ENCODE measurements at regions not wholly inside any gene's neighbourhood (a gene's known extent, or its start where the extent isn't known, plus 50 kb on each side); places are given as distances from the start of the nearest gene placed in this dataset.

DNA sequence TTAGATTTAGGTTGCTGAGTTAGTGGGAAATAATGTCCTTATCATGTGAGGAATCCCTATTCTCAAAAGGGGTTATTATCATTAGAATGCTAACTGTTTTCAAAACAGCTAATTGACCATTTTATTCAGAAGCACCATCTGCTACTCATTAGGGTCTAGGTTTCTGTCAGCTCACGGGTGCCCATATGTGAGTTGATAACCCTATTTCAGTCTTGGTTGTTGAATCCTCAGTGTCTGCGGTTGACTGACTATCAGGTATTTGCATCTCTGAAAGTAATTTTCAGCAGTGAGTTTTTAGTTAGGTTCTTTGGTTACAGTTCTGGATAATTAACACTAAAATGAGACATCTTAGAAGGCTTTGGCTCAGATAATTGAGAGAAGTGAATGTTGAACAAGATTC lies 1404.0 kb downstream of the AACS start:
- no peaks in the 10 kb centered on the region for H3K27me3 ChIP-seq (ENCODE audit: low read depth, low read length)
- H3K4me3 ChIP-seq (ENCODE audit: low read depth in 1 of 2, low read length in 2 of 2): no peak overlapping the region
- H3K36me3 ChIP-seq (ENCODE audit: control insufficient read depth in 1 of 2, insufficient read depth in 2 of 2, low read length in 2 of 2): no peaks in the 10 kb centered on the region
- no peaks in the 10 kb centered on the region for H3K4me1 ChIP-seq (ENCODE audit: control insufficient read depth in 1 of 2, insufficient read depth in 2 of 2, low read length in 2 of 2)
- no peak overlapping the region for H3K27ac ChIP-seq (ENCODE audit: low read length)
- H3K9me3 ChIP-seq (ENCODE audit: control insufficient read depth in 1 of 2, low read length in 2 of 2): no peaks in the 10 kb centered on the region

- H3K4me3 ChIP-seq (ENCODE audit: low read depth in 1 of 2, low read length in 2 of 2): no peak overlapping the region
- no peaks in the 10 kb centered on the region for H3K27me3 ChIP-seq (ENCODE audit: low read depth, low read length)
- no peaks in the 10 kb centered on the region for H3K4me1 ChIP-seq (ENCODE audit: control insufficient read depth in 1 of 2, insufficient read depth in 2 of 2, low read length in 2 of 2)
- peaks cover 0 to 10% of the 10 kb centered on the region in 2 donors for H3K9me3 ChIP-seq (ENCODE audit: control insufficient read depth in 1 of 2, low read length in 2 of 2)
- no peaks in the 10 kb centered on the region for H3K36me3 ChIP-seq (ENCODE audit: control insufficient read depth in 1 of 2, insufficient read depth in 2 of 2, low read length in 2 of 2)
- H3K27ac ChIP-seq (ENCODE audit: low read length): no peak overlapping the region
Measured at GRCh38 chr12:126474703-126475102, 1409.5 kb downstream of the AACS start.

- no peaks in the 10 kb centered on the region for H3K36me3 ChIP-seq (ENCODE audit: control insufficient read depth in 1 of 2, insufficient read depth in 2 of 2, low read length in 2 of 2)
- no peak overlapping the region for H3K27ac ChIP-seq (ENCODE audit: low read length)
- no peaks in the 10 kb centered on the region for H3K27me3 ChIP-seq (ENCODE audit: low read depth, low read length)
- H3K9me3 ChIP-seq (ENCODE audit: control insufficient read depth in 1 of 2, low read length in 2 of 2): peaks cover 3 to 5% of the 10 kb centered on the region in 2 donors
- no peak overlapping the region for H3K4me3 ChIP-seq (ENCODE audit: low read depth in 1 of 2, low read length in 2 of 2)
- no peaks in the 10 kb centered on the region for H3K4me1 ChIP-seq (ENCODE audit: control insufficient read depth in 1 of 2, insufficient read depth in 2 of 2, low read length in 2 of 2)
Measured at GRCh38 chr12:126480451-126480850, 1415.2 kb downstream of the AACS start.

DNA sequence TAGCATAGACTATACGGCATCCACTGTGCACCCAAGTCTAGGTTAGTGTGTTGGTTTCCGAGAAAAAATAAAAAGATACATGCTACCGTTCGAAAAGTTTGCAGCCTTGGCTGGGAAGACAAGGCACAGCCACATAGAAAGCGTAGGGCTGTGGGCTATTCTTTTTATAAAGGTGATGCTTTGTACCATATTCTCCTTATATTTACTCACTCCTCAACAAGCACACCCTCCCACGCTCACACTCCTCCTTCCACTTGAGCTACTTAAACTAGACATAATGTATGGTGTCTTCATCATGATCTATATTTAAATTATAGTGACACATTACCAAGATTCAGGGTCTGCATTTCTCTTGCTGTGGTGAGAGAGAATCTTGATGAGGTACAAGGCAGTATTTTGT lies 1416.5 kb downstream of the AACS start:
- peaks cover 2 to 3% of the 10 kb centered on the region in 2 donors for H3K9me3 ChIP-seq (ENCODE audit: control insufficient read depth in 1 of 2, low read length in 2 of 2)
- H3K4me3 ChIP-seq (ENCODE audit: low read depth in 1 of 2, low read length in 2 of 2): no peak overlapping the region
- no peaks in the 10 kb centered on the region for H3K36me3 ChIP-seq (ENCODE audit: control insufficient read depth in 1 of 2, insufficient read depth in 2 of 2, low read length in 2 of 2)
- H3K27me3 ChIP-seq (ENCODE audit: low read depth, low read length): no peaks in the 10 kb centered on the region
- H3K27ac ChIP-seq (ENCODE audit: low read length): no peak overlapping the region
- no peaks in the 10 kb centered on the region for H3K4me1 ChIP-seq (ENCODE audit: control insufficient read depth in 1 of 2, insufficient read depth in 2 of 2, low read length in 2 of 2)

- H3K27me3 ChIP-seq (ENCODE audit: low read depth, low read length): no peaks in the 10 kb centered on the region
- H3K9me3 ChIP-seq (ENCODE audit: control insufficient read depth in 1 of 2, low read length in 2 of 2): peaks cover 0 to 3% of the 10 kb centered on the region in 2 donors
- no peak overlapping the region for H3K4me3 ChIP-seq (ENCODE audit: low read depth in 1 of 2, low read length in 2 of 2)
- H3K36me3 ChIP-seq (ENCODE audit: control insufficient read depth in 1 of 2, insufficient read depth in 2 of 2, low read length in 2 of 2): no peaks in the 10 kb centered on the region
- H3K27ac ChIP-seq (ENCODE audit: low read length): no peak overlapping the region
- no peaks in the 10 kb centered on the region for H3K4me1 ChIP-seq (ENCODE audit: control insufficient read depth in 1 of 2, insufficient read depth in 2 of 2, low read length in 2 of 2)
Measured at GRCh38 chr12:126482238-126482889, 1417.1 kb downstream of the AACS start.

- no peaks in the 10 kb centered on the region for H3K27me3 ChIP-seq (ENCODE audit: low read depth, low read length)
- no peaks in the 10 kb centered on the region for H3K36me3 ChIP-seq (ENCODE audit: control insufficient read depth in 1 of 2, insufficient read depth in 2 of 2, low read length in 2 of 2)
- peaks cover 0 to 3% of the 10 kb centered on the region in 2 donors for H3K9me3 ChIP-seq (ENCODE audit: control insufficient read depth in 1 of 2, low read length in 2 of 2)
- no peak overlapping the region for H3K27ac ChIP-seq (ENCODE audit: low read length)
- no peak overlapping the region for H3K4me3 ChIP-seq (ENCODE audit: low read depth in 1 of 2, low read length in 2 of 2)
- H3K4me1 ChIP-seq (ENCODE audit: control insufficient read depth in 1 of 2, insufficient read depth in 2 of 2, low read length in 2 of 2): no peaks in the 10 kb centered on the region
Measured at GRCh38 chr12:126483145-126484068, 1418.2 kb downstream of the AACS start.

DNA sequence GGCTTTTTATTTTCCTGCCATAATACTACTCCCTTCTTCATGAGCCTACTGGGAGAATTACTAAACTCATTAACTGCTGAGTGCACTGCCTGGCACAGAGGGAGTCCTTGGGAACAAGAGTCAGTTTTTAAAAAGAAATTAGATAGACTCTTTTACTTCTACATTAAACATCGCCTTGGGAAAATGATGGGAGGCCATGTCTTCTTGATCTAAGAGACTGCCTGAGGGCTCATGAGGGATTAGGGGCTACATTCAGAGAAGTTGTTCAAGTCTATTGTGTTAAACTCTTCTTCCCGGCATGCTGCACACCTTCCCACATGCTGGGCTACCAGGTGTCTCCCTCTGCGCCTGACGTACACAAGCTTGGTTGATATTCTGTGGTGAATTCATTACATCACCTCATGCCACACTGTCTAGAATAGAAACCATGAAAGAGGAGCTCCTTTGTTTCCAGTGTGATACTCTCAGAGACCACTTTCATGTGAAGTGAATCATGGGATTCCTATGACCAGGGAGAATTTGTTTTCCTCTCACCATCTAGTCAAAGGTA lies 1422.3 kb downstream of the AACS start:
- Histone ChIP-seq H3K36me3 (ENCODE audit: control insufficient read depth in 1 of 2, insufficient read depth in 2 of 2, low read length in 2 of 2) (no peaks in the 10 kb centered on the region), H3K4me3 (ENCODE audit: low read depth in 1 of 2, low read length in 2 of 2) (no peak overlapping the region), H3K9me3 (ENCODE audit: control insufficient read depth in 1 of 2, low read length in 2 of 2) (peaks cover 3 to 6% of the 10 kb centered on the region in 2 donors), H3K4me1 (ENCODE audit: control insufficient read depth in 1 of 2, insufficient read depth in 2 of 2, low read length in 2 of 2) (no peaks in the 10 kb centered on the region), H3K27ac (ENCODE audit: low read length) (no peak overlapping the region), H3K27me3 (ENCODE audit: low read depth, low read length) (no peaks in the 10 kb centered on the region)

DNA sequence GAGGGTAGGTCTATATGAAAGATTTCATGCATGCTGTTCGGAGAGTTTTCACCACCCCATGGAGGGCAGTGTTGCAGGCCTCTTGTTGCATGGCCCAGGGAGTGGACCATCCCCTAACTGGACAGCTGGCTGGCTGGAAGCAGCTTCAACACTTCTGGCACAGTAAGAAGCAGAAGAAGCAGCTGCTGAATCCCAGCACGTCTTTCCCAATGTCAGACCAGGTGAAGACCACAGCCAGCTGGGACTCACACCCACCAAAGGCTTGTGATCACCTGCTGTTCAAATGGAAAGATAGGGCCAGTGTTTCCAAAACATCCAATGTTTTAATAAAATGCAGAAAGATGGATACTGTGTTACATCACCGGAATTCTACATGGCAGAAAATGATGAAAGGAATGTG lies 1423.6 kb downstream of the AACS start:
- Histone ChIP-seq H3K4me3 (ENCODE audit: low read depth in 1 of 2, low read length in 2 of 2) (no peak overlapping the region), H3K27ac (ENCODE audit: low read length) (no peak overlapping the region), H3K36me3 (ENCODE audit: control insufficient read depth in 1 of 2, insufficient read depth in 2 of 2, low read length in 2 of 2) (no peaks in the 10 kb centered on the region), H3K9me3 (ENCODE audit: control insufficient read depth in 1 of 2, low read length in 2 of 2) (peaks cover 0 to 6% of the 10 kb centered on the region in 2 donors), H3K4me1 (ENCODE audit: control insufficient read depth in 1 of 2, insufficient read depth in 2 of 2, low read length in 2 of 2) (no peaks in the 10 kb centered on the region), H3K27me3 (ENCODE audit: low read depth, low read length) (no peaks in the 10 kb centered on the region)

GRCh38 chr12:126492181-126492580 lies 1426.9 kb downstream of the AACS start:
- Histone ChIP-seq H3K4me3 (ENCODE audit: low read depth in 1 of 2, low read length in 2 of 2) (no peak overlapping the region), H3K36me3 (ENCODE audit: control insufficient read depth in 1 of 2, insufficient read depth in 2 of 2, low read length in 2 of 2) (no peaks in the 10 kb centered on the region), H3K4me1 (ENCODE audit: control insufficient read depth in 1 of 2, insufficient read depth in 2 of 2, low read length in 2 of 2) (no peaks in the 10 kb centered on the region), H3K27ac (ENCODE audit: low read length) (no peak overlapping the region), H3K9me3 (ENCODE audit: control insufficient read depth in 1 of 2, low read length in 2 of 2) (peaks cover 0 to 6% of the 10 kb centered on the region in 2 donors), H3K27me3 (ENCODE audit: low read depth, low read length) (no peaks in the 10 kb centered on the region)

- Histone ChIP-seq H3K36me3 (ENCODE audit: control insufficient read depth in 1 of 2, insufficient read depth in 2 of 2, low read length in 2 of 2) (no peaks in the 10 kb centered on the region), H3K4me3 (ENCODE audit: low read depth in 1 of 2, low read length in 2 of 2) (no peak overlapping the region), H3K27ac (ENCODE audit: low read length) (no peak overlapping the region), H3K4me1 (ENCODE audit: control insufficient read depth in 1 of 2, insufficient read depth in 2 of 2, low read length in 2 of 2) (no peaks in the 10 kb centered on the region), H3K9me3 (ENCODE audit: control insufficient read depth in 1 of 2, low read length in 2 of 2) (peaks cover 0 to 6% of the 10 kb centered on the region in 2 donors), H3K27me3 (ENCODE audit: low read depth, low read length) (no peaks in the 10 kb centered on the region)
Measured at GRCh38 chr12:126493366-126494108, 1428.3 kb downstream of the AACS start.

DNA sequence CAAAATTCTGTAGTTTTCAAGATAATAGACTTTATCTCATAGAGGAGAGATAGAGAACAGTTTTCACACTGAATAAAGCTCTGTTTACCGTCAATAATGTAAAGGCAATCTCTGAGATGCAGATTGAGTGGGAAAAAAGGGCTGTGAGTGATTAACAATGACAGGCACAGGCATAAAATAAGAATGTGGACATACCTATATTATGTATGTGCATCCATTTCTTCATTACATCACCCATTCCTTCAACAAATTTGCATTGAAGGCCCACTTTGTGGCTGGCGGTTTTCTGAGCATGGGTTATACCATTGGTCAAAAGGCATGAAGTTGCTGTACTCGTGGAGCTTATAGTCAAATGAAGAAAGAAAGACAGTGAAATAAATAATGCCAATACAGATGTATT lies 1431.0 kb downstream of the AACS start:
- no peaks in the 10 kb centered on the region for H3K9me3 ChIP-seq (ENCODE audit: control insufficient read depth in 1 of 2, low read length in 2 of 2)
- H3K4me1 ChIP-seq (ENCODE audit: control insufficient read depth in 1 of 2, insufficient read depth in 2 of 2, low read length in 2 of 2): no peaks in the 10 kb centered on the region
- no peaks in the 10 kb centered on the region for H3K27me3 ChIP-seq (ENCODE audit: low read depth, low read length)
- H3K27ac ChIP-seq (ENCODE audit: low read length): no peak overlapping the region
- H3K4me3 ChIP-seq (ENCODE audit: low read depth in 1 of 2, low read length in 2 of 2): no peak overlapping the region
- no peaks in the 10 kb centered on the region for H3K36me3 ChIP-seq (ENCODE audit: control insufficient read depth in 1 of 2, insufficient read depth in 2 of 2, low read length in 2 of 2)

Data from muscle layer of duodenum (tissue), 2 donors.